KMS-11 (cell line): ENCODE measurements at regions not wholly inside any gene's neighbourhood (a gene's known extent, or its start where the extent isn't known, plus 50 kb on each side); places are given as distances from the start of the nearest gene placed in this dataset.
"Not testable (repeated sequence)": the region's sequence is repeated elsewhere in the genome, so short reads cannot be mapped to it uniquely, and the experiment has no call there.

Experiments used
- H2AFZ ChIP-seq: fragments of 200-600 bp; sonication (generic); 2 replicates; pipeline ENCODE4 v1.6.1; 2016; ENCODE audit warnings: antibody characterized with exemption, mixed run types, low read depth
- H3K27ac ChIP-seq: fragments of 200-600 bp; sonication (generic); 2 replicates; pipeline ENCODE4 v1.6.1; 2016; ENCODE audit warnings: mild to moderate bottlenecking, mixed run types
- H3K27me3 ChIP-seq: fragments of 200-600 bp; sonication (generic); 2 replicates; pipeline ENCODE4 v1.6.1; 2017; ENCODE audit warnings: mild to moderate bottlenecking, low read depth, mixed run types, moderate library complexity; ENCODE audit not compliant: insufficient read depth
- H3K36me3 ChIP-seq: fragments of 200-600 bp; sonication (generic); 2 replicates; pipeline ENCODE4 v1.6.1; 2017; ENCODE audit warnings: mild to moderate bottlenecking, mixed run types; ENCODE audit not compliant: insufficient read depth
- H3K4me1 ChIP-seq: fragments of 200-600 bp; sonication (generic); 2 replicates; pipeline ENCODE4 v1.6.1; 2016; ENCODE audit warnings: mild to moderate bottlenecking, low read depth, mixed run types; ENCODE audit not compliant: poor library complexity, severe bottlenecking
- H3K4me2 ChIP-seq: fragments of 200-600 bp; sonication (generic); 2 replicates; pipeline ENCODE4 v1.7.0; 2016; ENCODE audit warnings: mild to moderate bottlenecking, mixed run types
- H3K4me3 ChIP-seq: fragments of 200-600 bp; sonication (generic); IDR thresholded peaks from 2 replicates; pipeline ENCODE4 v1.6.1; 2017; ENCODE audit warnings: low read depth, low read length, mixed read lengths; ENCODE audit not compliant: insufficient read depth
- H3K79me2 ChIP-seq: fragments of 200-600 bp; sonication (generic); 2 replicates; pipeline ENCODE4 v1.6.1; 2016; ENCODE audit warnings: low read depth, mixed run types; ENCODE audit not compliant: insufficient read depth
- H3K9ac ChIP-seq: fragments of 200-600 bp; sonication (generic); 2 replicates; pipeline ENCODE4 v1.6.1; 2016; ENCODE audit warnings: mild to moderate bottlenecking, mixed run types
- H4K20me1 ChIP-seq: fragments of 200-600 bp; sonication (generic); 2 replicates; pipeline ENCODE4 v1.6.1; 2016; ENCODE audit warnings: mild to moderate bottlenecking, mixed run types; ENCODE audit not compliant: insufficient read depth
- TF ChIP-seq, protein P1 (sequence below): fragments of 200-600 bp; sonication (generic); conservative IDR thresholded peaks from 2 replicates; pipeline ENCODE4 v1.6.1; 2017; ENCODE audit warnings: low read depth, mild to moderate bottlenecking, antibody characterized with exemption, low read length, moderate library complexity, mixed read lengths

DNA sequence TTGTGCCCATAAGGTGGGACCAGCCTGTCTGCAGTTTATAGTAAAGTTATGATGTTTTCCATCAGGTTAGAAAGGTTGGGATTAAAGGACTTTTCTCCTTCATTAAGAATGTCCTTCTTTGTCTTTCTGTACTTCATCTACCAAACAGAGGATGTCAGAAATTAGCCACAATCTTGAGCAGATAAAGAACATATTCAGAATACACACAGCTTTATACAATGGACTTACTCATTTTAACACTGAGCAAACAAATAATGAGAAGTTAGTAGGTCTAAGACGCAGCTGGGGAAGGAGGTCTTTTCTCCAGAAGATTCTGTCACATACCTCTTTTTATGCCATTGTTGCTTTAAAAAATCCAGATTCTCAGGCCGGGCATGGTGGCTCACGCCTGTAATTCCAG is 57.0 kb upstream of the CYP2D6 start:
- no peak overlapping the region for H3K9ac ChIP-seq
- H4K20me1 ChIP-seq: no peaks in the 10 kb centered on the region
- H3K27ac ChIP-seq: no peak overlapping the region
- H3K36me3 ChIP-seq: no peaks in the 10 kb centered on the region
- no peak overlapping the region for H2AFZ ChIP-seq
- peaks cover 41% of the 10 kb centered on the region for H3K4me1 ChIP-seq
- H3K79me2 ChIP-seq: peaks cover 39% of the 10 kb centered on the region; the same call in 1 of the 2 replicates
- no peaks in the 10 kb centered on the region for H3K27me3 ChIP-seq
- H3K4me2 ChIP-seq: no peak overlapping the region
- H3K4me3 ChIP-seq: no peak overlapping the region
- TF ChIP-seq, protein P1, sequence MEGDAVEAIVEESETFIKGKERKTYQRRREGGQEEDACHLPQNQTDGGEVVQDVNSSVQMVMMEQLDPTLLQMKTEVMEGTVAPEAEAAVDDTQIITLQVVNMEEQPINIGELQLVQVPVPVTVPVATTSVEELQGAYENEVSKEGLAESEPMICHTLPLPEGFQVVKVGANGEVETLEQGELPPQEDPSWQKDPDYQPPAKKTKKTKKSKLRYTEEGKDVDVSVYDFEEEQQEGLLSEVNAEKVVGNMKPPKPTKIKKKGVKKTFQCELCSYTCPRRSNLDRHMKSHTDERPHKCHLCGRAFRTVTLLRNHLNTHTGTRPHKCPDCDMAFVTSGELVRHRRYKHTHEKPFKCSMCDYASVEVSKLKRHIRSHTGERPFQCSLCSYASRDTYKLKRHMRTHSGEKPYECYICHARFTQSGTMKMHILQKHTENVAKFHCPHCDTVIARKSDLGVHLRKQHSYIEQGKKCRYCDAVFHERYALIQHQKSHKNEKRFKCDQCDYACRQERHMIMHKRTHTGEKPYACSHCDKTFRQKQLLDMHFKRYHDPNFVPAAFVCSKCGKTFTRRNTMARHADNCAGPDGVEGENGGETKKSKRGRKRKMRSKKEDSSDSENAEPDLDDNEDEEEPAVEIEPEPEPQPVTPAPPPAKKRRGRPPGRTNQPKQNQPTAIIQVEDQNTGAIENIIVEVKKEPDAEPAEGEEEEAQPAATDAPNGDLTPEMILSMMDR: no peak

DNA sequence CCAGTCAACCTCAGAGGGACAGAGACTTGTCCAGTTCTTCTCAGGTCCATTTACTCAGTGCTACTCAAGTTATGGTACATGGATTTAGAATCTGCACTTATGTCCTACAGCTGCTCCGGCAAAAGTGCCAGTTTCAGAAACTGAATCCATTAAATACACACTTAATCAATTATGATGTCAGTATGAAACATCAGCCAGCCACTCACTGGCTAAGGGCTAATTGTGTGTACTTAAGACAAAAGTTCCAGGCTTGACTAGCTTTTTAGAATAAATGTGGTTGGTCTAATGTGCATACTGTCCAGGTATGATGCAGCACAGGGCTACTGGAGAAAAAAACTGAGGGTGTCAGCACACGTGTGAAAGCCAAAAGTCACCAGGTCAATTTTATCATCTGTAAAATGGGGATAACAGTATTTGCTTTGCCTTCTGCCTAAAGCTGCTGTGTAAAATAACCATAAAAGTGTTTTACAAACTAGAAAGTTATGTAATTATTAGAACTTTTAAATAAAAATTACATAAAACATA is 55.4 kb upstream of the CYP2D6 start:
- Histone ChIP-seq H3K4me1 (peaks cover 58% of the 10 kb centered on the region), H3K4me3 (no peak overlapping the region), H3K27ac (no peak overlapping the region), H3K27me3 (no peaks in the 10 kb centered on the region), H3K36me3 (no peaks in the 10 kb centered on the region), H3K9ac (no peak overlapping the region), H3K4me2 (no peak overlapping the region), H3K79me2 (peaks cover 43% of the 10 kb centered on the region; the same call in 1 of the 2 replicates), H2AFZ (no peak overlapping the region), H4K20me1 (no peaks in the 10 kb centered on the region)
- TF ChIP-seq, protein P1: no peak

DNA sequence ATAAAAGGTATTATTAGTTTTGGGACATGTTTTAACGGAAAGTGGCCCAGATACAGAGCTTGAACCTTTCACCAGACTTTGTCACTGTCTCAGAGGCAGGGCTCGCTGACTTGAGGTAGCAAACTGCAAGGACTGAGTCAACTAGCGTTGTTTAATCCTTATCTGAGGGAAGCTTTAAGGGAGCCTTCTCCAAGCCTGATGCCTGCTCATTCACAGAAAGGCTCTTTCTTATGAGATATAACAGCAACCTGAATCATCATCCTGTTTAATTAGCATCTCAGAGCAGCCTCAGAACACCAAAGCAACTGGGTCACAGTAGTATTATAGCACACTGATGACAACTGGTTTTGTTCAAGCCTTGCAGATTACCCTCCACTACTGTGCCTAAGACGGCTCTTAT is 54.2 kb upstream of the CYP2D6 start:
- Histone ChIP-seq H3K4me1 (peaks cover 69% of the 10 kb centered on the region), H4K20me1 (no peaks in the 10 kb centered on the region), H3K4me2 (0 out of 2 replicates have a peak overlapping the region, but pooled peaks have one; percentile 69), H3K36me3 (no peaks in the 10 kb centered on the region), H3K79me2 (peaks cover 50% of the 10 kb centered on the region; the same call in 1 of the 2 replicates), H3K27me3 (no peaks in the 10 kb centered on the region), H3K4me3 (no peak overlapping the region), H3K27ac (0 out of 2 replicates have a peak overlapping the region, but pooled peaks have one; percentile 49), H2AFZ (no peak overlapping the region), H3K9ac (no peak overlapping the region)
- TF ChIP-seq, protein P1: no peak

DNA sequence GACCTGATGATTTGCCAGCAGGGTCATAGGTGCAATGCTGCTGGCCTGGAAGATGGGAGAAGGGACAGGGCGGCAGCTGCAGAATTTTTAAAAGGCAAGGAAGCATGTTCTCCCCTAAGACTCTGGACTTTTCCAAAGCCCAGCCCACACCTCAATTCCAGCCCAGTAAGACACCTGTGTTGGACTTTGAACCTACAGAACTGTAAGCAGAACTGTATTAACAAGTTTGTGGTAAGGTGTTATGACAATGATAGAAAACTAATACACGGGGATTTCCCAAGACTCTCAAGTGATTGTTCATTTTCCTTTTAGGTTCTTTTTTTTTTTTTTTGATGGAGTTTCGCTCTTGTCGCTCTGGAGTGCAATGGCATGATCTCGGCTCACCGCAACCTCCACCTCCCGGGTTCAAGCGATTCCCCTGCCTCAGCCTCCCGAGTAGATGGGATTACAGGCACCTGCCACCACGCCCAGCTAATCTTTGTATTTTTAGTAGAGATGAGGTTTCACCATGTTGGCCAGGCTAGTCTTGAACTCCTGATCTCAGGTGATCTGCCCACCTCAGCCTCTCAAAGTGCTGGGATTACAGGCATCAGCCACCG is 53.0 kb upstream of the CYP2D6 start:
- H4K20me1 ChIP-seq, H3K36me3 ChIP-seq: not testable (repeated sequence)

DNA sequence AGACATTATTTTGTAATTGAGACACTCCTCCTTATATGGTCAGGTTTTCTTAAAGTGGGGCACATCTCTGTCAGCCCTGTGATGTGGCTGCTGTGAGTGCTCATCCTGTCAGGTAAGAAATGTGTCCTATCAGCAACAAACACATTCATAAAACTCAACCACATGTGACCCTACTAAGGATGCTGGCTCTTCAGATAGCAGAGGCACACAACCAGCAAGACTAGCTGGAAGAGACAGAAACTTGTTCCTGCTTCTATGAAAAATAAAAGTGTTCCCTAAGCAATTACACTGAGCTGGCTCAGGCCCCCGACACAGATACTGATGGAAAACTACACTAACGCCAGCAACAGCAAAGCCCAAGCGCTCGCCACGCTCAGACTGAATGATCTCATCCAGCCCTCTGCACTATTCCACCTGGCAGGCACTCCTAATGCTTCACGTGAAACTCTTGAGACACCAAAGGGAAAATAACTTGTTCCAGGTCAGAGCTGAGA is 49.8 kb upstream of the CYP2D6 start:
- TF ChIP-seq, protein P1: no peak
- Histone ChIP-seq H3K79me2 (peaks cover 36% of the 10 kb centered on the region; the same call in 1 of the 2 replicates), H3K36me3 (peaks cover 4% of the 10 kb centered on the region; the same call in 1 of the 2 replicates), H3K4me2 (peak overlapping the region; percentile 46; the same call in 1 of the 2 replicates), H3K27me3 (no peaks in the 10 kb centered on the region), H3K9ac (no peak overlapping the region), H2AFZ (no peak overlapping the region), H3K27ac (peak overlapping the region; percentile 40; the same call in 1 of the 2 replicates), H3K4me3 (no peak overlapping the region), H4K20me1 (no peaks in the 10 kb centered on the region), H3K4me1 (peaks cover 65% of the 10 kb centered on the region)

More for the DNA sequence above, 53.0 kb upstream of the CYP2D6 start:
- H3K9ac ChIP-seq, H3K4me3 ChIP-seq, H3K27me3 ChIP-seq, H2AFZ ChIP-seq: not testable (repeated sequence)
- peaks cover 77% of the 10 kb centered on the region for H3K4me1 ChIP-seq
- H3K4me2 ChIP-seq: peak overlapping the region; percentile 69
- peak overlapping the region; percentile 49 for H3K27ac ChIP-seq
- peaks cover 56% of the 10 kb centered on the region; the same call in 1 of the 2 replicates for H3K79me2 ChIP-seq
